Retina (tissue), 1 donor: ENCODE measurements at regions not wholly inside any gene's neighbourhood (a gene's known extent, or its start where the extent isn't known, plus 50 kb on each side); places are given as distances from the start of the nearest gene placed in this dataset.

Experiments used
- DNase-seq: peaks from one replicate; pipeline ENCODE4 v3.0.0-alpha.2; 2016

DNA sequence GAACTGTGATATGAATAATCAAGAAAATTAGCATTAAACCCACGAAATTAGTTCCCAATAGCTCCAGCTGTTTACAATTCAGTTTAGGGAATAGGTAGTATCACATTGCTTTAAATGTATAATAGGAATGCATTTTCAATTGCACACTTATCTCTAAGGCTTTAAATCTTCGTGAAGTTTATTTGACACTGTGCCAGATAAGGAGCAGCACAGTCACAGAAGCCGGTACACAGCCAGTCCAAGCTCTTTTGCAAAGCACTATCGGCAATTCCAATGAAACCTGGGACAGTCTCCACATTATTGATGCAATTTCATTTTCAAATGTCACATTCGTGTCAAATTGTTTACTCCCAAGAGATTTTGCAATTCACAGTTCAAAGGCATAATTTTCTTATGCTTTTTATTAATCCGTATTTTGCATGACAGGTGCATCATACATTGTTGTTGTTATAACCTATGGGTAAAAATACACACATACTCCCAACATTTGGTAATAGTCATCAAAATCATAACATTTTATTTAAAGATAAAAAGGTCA lies 602.8 kb downstream of the RPS29 start:
- no peak for DNase-seq

DNA sequence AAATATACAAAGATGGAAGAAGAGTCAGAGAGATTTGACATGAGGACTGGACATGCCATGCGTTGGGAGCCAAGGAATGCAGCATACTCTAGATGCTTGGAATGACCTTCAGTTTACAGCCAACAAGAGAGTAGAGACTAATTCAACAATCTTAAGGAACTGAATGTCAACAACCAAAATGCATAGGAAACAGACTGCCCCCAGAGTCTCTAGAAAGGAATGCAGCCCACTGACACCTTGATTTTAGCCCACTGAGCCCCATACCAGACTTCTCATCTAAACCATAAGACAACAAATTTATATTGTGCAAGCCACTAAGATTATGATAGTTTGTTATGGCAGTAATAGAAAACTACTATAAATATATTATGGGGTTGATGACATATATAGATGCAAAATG lies 611.2 kb downstream of the RPS29 start:
- no peak for DNase-seq

DNA sequence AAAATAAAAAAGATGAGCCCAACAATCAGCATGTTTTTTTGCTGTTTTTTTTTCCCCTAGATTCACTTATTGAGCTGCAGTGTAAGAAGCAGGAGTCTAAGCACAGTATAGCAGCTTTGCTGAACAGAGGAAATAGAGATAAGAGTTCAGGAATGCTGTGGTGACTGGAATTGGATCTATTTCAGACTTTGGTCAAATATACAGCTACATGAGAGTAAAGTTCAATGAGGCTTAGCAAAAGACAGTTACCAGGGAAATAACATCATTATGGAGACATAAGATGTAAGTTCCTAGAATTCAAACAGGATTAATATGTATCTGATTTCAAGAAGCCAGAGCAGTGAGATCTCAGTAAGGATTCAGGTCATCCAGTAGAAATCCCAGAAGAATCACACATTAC lies 613.0 kb downstream of the RPS29 start:
- no peak for DNase-seq

- DNase-seq: no peak
Observed at GRCh38 chr14:48970943-48971342, 615.2 kb downstream of the RPS29 start.

DNA sequence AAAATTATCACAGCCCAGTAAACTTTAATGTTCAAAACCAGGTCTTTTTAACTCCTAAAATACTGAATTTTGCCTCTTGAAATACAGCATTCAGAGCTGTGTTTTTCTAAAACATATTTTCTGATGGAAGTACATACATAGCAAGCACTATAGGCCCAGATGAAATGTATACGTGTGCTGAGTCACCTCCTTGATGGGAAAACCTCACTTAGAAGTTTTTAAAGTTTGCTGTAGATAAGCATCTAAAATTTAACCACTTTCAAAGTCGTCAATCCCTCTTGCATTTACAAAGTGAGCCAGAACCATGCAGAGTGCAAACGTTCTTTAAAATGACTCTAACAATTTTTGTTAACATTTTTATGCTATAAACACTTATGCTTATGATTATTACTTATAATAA lies 618.8 kb downstream of the RPS29 start:
- no peak for DNase-seq

- DNase-seq: no peak
Observed at GRCh38 chr14:48963231-48963790, 622.9 kb downstream of the RPS29 start.

- DNase-seq: no peak
Observed at GRCh38 chr14:48957486-48957885, 628.7 kb downstream of the RPS29 start.

- no peak for DNase-seq
Observed at GRCh38 chr14:48955857-48956256, 630.3 kb downstream of the RPS29 start.

GRCh38 chr14:48954446-48954845 lies 631.7 kb downstream of the RPS29 start:
- no peak for DNase-seq

GRCh38 chr14:48944809-48945208 lies 641.4 kb downstream of the RPS29 start:
- DNase-seq: no peak

DNA sequence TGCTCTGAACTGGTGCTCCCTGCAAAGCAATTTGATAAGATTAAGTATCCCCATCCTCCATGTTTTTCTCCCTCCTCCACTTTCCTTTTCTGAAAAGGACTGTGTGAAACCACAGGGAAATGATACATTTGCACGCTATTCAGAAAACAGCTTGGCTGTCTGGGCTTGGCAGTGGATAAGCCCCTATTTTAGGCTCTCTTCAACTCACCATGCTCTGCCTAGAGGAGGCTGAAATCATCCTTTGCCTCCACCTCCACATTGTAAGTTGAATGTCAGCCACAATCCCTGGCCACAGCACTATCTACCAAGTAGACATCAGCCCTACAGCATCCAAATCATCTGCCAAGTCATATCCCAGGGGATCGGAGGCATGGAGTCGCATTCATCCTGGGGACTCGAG lies 642.3 kb downstream of the RPS29 start:
- DNase-seq: no peak

DNA sequence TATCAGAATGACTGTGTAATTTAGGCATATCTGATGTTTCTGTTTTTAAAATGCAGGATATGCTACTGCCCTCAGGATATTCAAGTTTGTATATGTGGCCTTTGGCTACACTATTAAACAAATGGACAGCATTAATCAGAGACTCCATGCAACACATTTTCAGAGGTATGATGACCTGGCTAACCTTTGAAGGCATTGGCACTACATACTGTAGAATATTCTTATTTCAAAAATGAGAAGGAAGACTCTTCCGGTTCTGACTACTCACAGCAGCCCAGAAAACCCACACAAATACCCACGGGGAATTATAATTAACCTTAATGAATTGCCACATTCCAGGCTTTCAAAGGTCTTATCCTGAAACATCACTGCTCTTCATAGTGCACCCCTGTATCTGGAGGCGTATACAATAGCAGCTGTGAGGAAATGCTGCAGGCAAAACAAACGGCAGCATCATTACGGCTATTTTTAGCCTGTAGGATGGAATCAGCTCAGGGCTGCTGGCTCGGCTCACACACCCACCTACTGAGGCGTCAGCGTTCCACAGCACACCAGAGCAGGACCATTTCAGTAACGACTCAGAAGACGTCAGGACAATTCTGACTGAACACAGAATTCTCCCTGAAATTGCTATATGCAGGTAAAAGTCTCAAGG lies 648.5 kb downstream of the RPS29 start:
- DNase-seq: peak; percentile 13

GRCh38 chr14:48936849-48937248 lies 649.3 kb downstream of the RPS29 start:
- no peak for DNase-seq

- DNase-seq: no peak
Observed at GRCh38 chr14:48936362-48936761, 649.8 kb downstream of the RPS29 start.

GRCh38 chr14:48925184-48925583 lies 661.0 kb downstream of the RPS29 start:
- no peak for DNase-seq

GRCh38 chr14:48914921-48915320 lies 671.3 kb downstream of the RPS29 start:
- DNase-seq: no peak

GRCh38 chr14:48914382-48914781 lies 671.8 kb downstream of the RPS29 start:
- DNase-seq: no peak

DNA sequence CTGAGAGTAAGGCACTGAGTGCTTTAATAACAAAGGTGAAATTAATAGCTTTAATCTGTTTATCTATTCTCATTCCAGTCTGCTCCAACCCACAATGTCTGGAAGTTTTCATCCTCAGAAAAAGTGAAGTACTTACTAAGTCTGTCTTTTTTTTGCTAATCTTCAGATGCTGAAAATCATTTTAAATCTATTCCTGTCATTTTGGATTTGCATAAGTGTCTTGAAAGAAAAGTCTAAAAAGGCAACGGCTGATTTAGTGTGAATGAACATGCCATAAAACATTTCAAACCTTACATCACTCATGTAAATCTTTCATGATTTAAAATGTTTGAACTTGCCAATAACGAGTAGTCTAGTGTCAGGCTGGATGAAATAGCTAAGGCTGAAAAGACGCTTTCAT lies 685.6 kb downstream of the RPS29 start:
- DNase-seq: peak; percentile 30

GRCh38 chr14:48890333-48890732 lies 695.8 kb downstream of the RPS29 start:
- DNase-seq: no peak

DNA sequence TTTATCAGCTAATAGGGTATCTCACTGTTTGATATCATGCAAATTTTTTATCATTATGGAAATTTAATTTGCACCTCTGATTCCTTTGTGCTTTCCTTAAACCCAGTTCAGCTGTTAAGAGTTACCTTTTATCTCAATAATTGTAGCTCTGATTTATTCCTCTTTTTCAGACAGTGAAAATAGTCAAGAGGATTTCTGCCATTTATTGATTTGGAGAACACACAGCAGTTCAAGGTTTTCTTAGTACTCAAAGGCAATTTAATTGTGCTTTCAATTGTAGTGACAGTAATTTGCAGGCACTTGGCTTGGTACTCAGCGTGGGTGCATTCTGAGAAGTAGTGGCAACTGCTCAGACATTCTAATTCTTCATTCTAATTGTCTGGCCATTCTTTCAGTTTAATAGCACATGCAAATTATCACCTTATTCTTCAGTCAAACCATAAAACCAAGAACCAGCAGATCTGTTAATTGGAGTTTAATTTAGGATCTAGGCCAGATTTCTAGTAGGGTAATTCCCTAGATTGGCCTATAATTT lies 709.3 kb downstream of the RPS29 start:
- DNase-seq: no peak

DNA sequence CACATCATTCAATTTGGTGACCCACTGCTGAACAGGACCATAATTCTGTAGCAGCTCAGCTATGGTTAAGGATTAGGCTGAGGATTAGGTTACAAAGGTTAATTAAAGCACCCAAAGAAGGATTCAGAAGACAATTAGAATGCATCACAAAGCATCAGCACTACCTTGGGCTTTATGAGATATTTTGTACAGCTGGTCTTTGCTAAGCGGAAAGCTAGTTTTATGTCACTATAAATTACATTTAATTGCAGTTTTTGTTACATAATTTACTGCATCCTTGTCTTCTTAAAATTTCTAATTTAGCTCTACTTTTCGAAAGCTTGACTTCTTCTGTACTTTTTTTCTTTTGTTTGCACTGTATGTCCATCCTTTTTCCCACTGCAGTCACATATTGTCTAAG lies 711.5 kb downstream of the RPS29 start:
- DNase-seq: no peak

GRCh38 chr14:48857366-48857765 lies 728.8 kb downstream of the RPS29 start:
- no peak for DNase-seq

DNA sequence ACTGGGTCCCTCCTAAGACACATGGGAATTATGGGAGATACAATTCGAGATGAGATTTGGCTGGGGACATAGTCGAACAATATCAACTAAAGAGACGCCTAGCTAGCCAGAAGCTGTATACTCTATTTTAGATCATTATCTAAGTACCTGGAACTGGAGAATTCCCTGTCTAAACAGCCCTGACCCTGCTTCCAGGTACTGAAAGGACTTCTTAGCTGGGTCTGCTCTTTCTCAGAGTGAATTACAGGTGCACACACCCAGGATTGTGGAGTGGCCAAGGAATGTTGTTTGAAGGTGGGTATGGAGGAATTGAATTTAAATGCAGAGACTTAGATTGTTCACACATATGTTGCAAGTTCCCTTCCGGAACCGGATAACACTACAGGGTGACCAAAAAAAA lies 733.0 kb downstream of the RPS29 start:
- DNase-seq: no peak

DNA sequence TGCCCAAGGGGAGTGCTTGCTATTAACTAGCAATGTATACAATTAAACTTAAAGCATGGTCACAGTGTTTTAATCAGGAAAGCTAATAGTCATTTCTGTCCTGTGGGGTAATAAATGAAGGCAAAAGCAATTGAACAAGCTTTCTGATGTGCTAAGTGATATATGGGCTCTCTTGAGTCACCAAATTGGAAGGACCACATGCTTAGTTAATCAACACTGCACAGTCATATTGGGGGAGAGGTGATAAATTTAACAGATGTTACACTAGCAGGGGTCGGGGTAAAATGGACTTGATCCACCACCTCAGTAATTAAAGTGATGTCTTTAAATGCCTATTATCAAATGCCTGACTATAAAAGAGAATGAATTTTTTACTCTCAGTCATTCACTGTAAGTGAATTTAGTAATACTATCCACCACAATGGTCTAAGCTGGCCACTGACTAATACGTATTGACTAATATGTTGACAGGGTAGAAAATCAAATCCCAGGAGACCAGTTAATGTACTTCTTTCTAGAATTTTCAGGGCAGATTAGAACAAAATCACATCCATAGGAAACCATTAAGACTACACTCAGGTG lies 736.3 kb downstream of the RPS29 start:
- no peak for DNase-seq
